ENCODE measurements at regions not wholly inside any gene's neighbourhood (a gene's known extent, or its start where the extent isn't known, plus 50 kb on each side); places are given as distances from the start of the nearest gene placed in this dataset.

DNA sequence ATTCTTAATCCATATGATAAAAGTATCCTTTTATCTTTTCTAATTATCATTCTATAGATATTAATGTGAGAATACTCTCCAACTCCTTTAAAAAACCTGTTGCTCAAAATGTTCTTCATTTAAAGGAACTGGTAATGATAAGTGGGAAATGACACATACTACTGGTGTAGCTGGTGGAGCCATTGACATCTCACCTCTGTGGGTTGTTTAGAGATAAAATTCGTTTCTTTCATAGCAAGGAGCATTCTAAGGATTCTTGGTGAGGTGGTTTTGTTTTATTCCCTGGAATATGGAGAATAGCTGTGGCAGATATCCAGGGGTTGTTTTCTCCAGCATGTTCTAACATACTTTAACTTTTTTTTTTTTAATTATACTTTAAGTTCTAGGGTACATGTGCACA, 299.8 kb upstream of the THBS1 start:
- FAIRE-seq, result no peak
- intact Hi-C loops (cut with micrococcal nuclease; ENCODE audit: unreplicated experiment), result no loop called here
- Histone ChIP-seq H4K20me1 (ENCODE audit: insufficient read depth, low read length) (no peaks in the 10 kb centered on the region), H3K9me3 (ENCODE audit: low read length) (no peaks in the 10 kb centered on the region), H3K4me1 (ENCODE audit: insufficient read depth, low read length) (peaks cover 14% of the 10 kb centered on the region), H3K36me3 (replicated peaks in 1 of 2; ENCODE audit: control insufficient read depth in 1 of 2, insufficient read depth in 2 of 2, low read length in 2 of 2) (no peaks in the 10 kb centered on the region), H2AFZ (ENCODE audit: low read length) (no peak overlapping the region), H3K4me2 (ENCODE audit: low read depth, low read length) (no peak overlapping the region), H3K79me2 (ENCODE audit: insufficient read depth, low read length) (no peaks in the 10 kb centered on the region), H3K27ac (ENCODE audit: extremely low read length, insufficient read depth, low read length) (no peak overlapping the region), H3K4me3 (replicated peaks in 1 of 3; ENCODE audit: insufficient read depth in 1 of 3, low read depth in 2 of 3, low read length in 3 of 3) (no peak overlapping the region), H3K9ac (ENCODE audit: insufficient read depth, low read depth, low read length) (no peak overlapping the region), H3K27me3 (ENCODE audit: control insufficient read depth in 1 of 2, insufficient read depth in 2 of 2, low read length in 2 of 2) (no peaks in the 10 kb centered on the region; a peak in 1 of 5 replicates)
- WGBS (ENCODE audit: low lambda C conversion rate), result 70% methylated on average over 1 of the region's 1 CpG
- TF ChIP-seq, protein P1, sequence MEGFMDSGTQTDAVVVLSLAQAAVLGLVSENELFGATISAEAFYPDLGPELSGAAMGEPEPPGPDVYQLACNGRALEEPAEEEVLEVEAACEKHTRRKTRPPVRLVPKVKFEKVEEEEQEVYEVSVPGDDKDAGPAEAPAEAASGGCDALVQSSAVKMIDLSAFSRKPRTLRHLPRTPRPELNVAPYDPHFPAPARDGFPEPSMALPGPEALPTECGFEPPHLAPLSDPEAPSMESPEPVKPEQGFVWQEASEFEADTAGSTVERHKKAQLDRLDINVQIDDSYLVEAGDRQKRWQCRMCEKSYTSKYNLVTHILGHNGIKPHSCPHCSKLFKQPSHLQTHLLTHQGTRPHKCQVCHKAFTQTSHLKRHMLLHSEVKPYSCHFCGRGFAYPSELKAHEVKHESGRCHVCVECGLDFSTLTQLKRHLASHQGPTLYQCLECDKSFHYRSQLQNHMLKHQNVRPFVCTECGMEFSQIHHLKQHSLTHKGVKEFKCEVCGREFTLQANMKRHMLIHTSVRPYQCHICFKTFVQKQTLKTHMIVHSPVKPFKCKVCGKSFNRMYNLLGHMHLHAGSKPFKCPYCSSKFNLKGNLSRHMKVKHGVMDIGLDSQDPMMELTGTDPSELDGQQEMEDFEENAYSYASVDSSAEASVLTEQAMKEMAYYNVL (CRISPR knock-in tag; IDR thresholded peaks at IDR 0.05; ENCODE audit: borderline replicate concordance), result no peak
- no peak for TF ChIP-seq ZNF552 (CRISPR knock-in tag; IDR thresholded peaks at IDR 0.05; ENCODE audit: borderline replicate concordance)
- no peak for TF ChIP-seq TOPORS (CRISPR knock-in tag; IDR thresholded peaks at IDR 0.05)
- no peak for TF ChIP-seq ZZZ3 (CRISPR knock-in tag; IDR thresholded peaks at IDR 0.05; ENCODE audit: borderline replicate concordance)
- TF ChIP-seq, protein P2, sequence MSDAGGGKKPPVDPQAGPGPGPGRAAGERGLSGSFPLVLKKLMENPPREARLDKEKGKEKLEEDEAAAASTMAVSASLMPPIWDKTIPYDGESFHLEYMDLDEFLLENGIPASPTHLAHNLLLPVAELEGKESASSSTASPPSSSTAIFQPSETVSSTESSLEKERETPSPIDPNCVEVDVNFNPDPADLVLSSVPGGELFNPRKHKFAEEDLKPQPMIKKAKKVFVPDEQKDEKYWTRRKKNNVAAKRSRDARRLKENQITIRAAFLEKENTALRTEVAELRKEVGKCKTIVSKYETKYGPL (CRISPR knock-in tag; IDR thresholded peaks at IDR 0.05), result no peak
- TF ChIP-seq ZNF564 (CRISPR knock-in tag; IDR thresholded peaks at IDR 0.05), result no peak
- TF ChIP-seq NFRKB (IDR thresholded peaks at IDR 0.05), result no peak
- TF ChIP-seq RBM39 (IDR thresholded peaks at IDR 0.05; ENCODE audit: low read depth, low read length, poor library complexity, severe bottlenecking), result no peak
- no peak for TF ChIP-seq SATB2 (CRISPR knock-in tag; IDR thresholded peaks at IDR 0.05)
- TF ChIP-seq FOSL2 (CRISPR knock-in tag; IDR thresholded peaks at IDR 0.05), result no peak
- TF ChIP-seq ZSCAN31 (CRISPR knock-in tag; IDR thresholded peaks at IDR 0.05; ENCODE audit: low read depth), result no peak
- no peak for DNase-seq (ENCODE audit: low spot score)
- BruUV-seq (replicated peaks), result no TSS peak
- CTCF ChIA-PET (ENCODE audit: low intra/inter-chr PET ratio, low total read pairs), result no interaction called here
- in situ Hi-C loops (cut with HindIII; ENCODE audit: extremely low pct_ligation_motif_present, low pct_unique_long_range_greater_than_20kb), result no loop called here
- POLR2A ChIA-PET, result no interaction called here
- no peak for ATAC-seq
